ENCODE measurements at regions not wholly inside any gene's neighbourhood (a gene's known extent, or its start where the extent isn't known, plus 50 kb on each side); places are given as distances from the start of the nearest gene placed in this dataset.
A peak's percentile ranks its signal among the peaks of the same experiment; 100 is the strongest.

- no peak for DNase-seq (ENCODE audit: low spot score)
Measured at GRCh38 chr15:77737238-77738037, 104.7 kb upstream of the LINGO1 start.

DNA sequence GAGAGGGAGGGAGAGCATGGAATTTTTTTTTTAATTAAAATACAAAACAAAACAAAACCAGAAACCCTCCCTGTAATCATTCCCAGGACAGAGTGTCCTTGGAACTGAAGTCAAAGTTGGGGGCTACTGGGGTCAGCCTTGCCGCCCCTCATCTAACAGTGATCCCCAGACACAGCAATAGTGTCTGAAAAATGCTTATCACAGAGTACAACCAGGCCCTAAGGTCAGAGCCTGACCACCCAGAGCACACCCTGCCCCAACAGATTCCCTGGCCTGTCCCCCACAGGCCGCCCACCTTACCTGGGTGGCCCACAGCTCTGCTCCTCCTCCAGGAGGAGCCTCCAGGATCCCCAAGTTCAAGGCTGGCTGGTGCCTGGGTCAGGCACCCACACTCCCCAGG, 101.6 kb upstream of the LINGO1 start:
- no peak for DNase-seq (ENCODE audit: low spot score)

DNA sequence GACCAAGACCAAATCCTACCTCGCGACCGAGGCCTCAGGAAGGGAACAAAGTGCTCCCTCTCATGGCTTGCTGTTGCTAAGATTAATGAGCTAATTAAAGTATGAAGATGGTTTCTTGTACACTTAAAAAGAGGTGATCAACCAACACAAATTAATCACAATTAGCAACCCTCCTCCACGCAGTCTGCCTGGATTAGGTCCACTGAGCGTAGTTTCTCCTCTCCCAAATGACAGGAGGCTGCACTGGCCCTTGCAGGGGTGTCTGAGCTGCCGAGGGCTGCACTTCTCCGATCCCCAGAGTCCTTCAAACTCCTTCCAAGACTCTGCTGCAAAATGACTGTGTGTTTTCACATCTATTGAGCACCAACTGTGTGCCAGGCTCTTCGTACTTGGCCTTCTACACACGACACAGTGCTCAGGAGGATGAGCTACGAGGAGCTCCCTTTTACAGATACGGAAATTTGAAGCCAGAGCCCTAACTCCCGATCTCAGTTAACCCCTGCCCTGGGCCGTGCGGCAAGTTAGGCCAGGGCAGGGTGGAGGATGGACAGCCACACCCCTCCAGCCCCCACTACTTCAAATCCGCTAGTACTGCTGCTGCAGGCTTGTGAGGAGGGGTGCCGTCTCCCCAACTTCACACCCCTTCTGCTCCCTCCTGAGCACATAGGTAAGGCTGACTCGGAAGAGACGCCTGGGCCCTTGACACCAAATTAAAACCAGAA, 101.0 kb upstream of the LINGO1 start:
- no peak for DNase-seq (ENCODE audit: low spot score)

- no peak for DNase-seq (ENCODE audit: low spot score)
Measured at GRCh38 chr15:77732514-77733335, 100.0 kb upstream of the LINGO1 start.

GRCh38 chr15:77731945-77732344, 99.2 kb upstream of the LINGO1 start:
- DNase-seq (ENCODE audit: low spot score): no peak

GRCh38 chr15:77731067-77731466, 98.4 kb upstream of the LINGO1 start:
- no peak for DNase-seq (ENCODE audit: low spot score)

- DNase-seq (ENCODE audit: low spot score): no peak
Measured at GRCh38 chr15:77727635-77728304, 95.1 kb upstream of the LINGO1 start.

DNA sequence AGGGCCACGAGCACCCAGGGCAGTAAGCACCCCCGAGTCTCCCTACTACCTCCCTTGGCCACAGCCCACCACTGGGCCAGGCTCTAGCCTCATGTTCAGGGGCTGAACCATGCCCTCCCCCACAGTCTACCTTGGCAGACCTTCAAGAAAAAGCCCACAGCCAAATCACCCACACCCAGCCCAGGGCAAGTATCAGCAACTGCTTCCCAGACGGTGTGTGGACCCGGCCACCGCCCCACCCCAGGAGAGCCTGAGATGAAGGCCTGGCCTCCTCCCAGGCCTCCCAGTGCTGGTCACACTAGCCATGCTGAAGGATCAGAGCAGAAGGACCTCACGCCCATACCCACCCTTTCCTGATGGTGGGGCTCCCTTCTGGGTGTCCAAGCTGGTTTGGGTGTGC, 92.0 kb upstream of the LINGO1 start:
- no peak for DNase-seq (ENCODE audit: low spot score)

DNA sequence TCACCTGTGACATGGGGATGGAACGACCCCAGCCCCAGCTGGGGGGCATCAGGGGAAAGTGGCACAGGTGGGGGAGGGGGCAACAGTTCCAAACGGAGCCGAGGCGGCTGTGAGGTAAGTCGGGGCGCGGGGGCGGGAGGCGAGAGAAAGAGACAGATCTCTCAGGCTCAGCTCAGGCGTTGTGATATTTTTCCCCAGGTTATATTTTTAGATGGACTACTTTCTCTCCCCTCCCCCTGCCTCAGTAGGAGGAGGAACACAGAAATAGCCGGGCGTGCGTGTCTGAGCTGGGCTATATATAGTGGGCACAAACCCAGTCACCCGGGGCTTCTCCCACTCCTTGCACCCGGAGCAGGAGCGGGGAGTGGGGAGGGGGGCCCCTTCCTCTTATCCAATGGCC, 91.0 kb upstream of the LINGO1 start:
- DNase-seq (ENCODE audit: low spot score): no peak

- no peak for DNase-seq (ENCODE audit: low spot score)
Measured at GRCh38 chr15:77722759-77723460, 90.2 kb upstream of the LINGO1 start.

- no peak for DNase-seq (ENCODE audit: low spot score)
Measured at GRCh38 chr15:77721963-77722362, 89.3 kb upstream of the LINGO1 start.

- peak; percentile 72 for DNase-seq (ENCODE audit: low spot score)
Measured at GRCh38 chr15:77720655-77721054, 87.9 kb upstream of the LINGO1 start.

DNA sequence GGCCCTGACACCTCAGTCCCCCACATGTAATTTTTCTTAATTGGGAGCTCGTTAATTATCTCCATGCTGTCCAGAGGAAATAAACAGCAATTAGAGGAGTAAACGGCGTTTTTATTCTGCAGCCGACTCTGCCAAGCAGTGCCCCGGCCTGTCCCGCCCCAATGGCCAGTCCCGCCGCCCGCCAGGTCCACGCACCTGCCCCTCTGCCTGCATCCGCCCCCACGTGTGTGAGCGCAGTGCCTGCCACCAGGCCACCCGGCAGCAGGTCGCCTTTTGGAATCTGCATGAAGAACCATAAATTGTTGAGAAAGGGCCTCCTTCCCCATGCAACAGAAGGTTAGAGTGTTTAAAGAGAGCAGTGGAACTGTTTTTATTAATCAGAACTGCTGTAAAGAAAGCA, 87.5 kb upstream of the LINGO1 start:
- no peak for DNase-seq (ENCODE audit: low spot score)

GRCh38 chr15:77719450-77719849, 86.7 kb upstream of the LINGO1 start:
- DNase-seq (ENCODE audit: low spot score): no peak

GRCh38 chr15:77717333-77717990, 84.8 kb upstream of the LINGO1 start:
- DNase-seq (ENCODE audit: low spot score): no peak

DNA sequence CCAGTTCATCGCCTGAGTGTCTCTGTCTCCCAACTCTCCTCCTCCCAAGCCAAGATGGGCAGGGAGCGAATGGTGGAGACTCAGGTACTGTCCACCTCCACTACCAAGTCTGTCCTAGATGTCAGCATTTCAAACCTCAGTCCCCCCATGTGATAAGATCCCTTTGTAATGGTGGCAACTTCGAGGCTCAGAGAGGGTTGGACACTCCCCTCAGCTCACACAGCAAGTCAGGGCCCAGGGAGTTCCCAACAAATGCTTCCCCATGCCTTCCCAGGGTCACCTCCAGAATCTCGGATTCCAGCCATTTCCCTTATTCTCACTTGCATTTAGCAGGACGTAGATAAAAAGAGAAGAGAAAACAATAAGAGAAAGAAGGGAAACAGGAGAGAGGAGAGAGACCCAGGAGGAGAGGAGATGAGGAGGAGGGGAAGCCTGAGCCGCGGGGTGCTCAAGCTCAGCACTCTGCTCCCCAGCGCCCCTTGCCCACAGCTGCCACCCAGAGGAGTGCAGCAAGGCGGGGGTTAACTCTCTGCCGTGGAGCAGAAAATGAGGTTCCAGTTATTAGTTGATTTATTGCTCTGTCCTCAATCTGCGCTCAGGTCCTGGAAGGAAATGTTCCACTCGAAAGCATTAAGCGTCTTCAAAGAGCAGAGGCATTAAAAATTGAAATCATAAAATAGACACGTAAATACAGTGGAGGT, 84.1 kb upstream of the LINGO1 start:
- no peak for DNase-seq (ENCODE audit: low spot score)

DNA sequence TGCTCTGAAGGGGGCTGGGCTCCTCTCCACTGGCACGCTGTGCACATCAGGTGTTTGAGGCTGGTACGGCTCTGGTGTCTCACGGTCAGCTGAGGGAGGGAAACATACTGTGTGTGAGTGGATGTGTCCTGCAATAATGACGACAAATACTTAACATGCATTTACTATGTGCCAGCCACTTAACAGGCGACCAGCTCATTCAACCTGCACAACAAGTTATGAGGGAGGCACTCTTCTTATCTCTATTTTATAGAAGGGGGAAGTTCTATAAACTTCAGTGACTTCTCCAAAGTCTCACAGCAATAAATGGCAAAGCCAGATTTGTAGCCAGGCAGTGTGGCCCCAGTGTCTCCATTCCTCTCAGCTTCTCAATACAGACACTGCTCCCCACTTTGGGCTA, 83.1 kb upstream of the LINGO1 start:
- no peak for DNase-seq (ENCODE audit: low spot score)

GRCh38 chr15:77715051-77715450, 82.3 kb upstream of the LINGO1 start:
- DNase-seq (ENCODE audit: low spot score): no peak

- no peak for DNase-seq (ENCODE audit: low spot score)
Measured at GRCh38 chr15:77714555-77714954, 81.8 kb upstream of the LINGO1 start.

- DNase-seq (ENCODE audit: low spot score): no peak
Measured at GRCh38 chr15:77714023-77714422, 81.3 kb upstream of the LINGO1 start.
